MM.1S (cell line): ENCODE measurements at regions not wholly inside any gene's neighbourhood (a gene's known extent, or its start where the extent isn't known, plus 50 kb on each side); places are given as distances from the start of the nearest gene placed in this dataset.

ENCODE experiments used
- DNase-seq: peaks from one replicate; pipeline ENCODE4 v3.0.0-alpha.2; 2015
- H2AFZ ChIP-seq: fragments of 300-600 bp; sonication (generic); 2 replicates; pipeline ENCODE4 v1.6.0; 2016; ENCODE audit warnings: antibody characterized with exemption, low read length
- H3F3A ChIP-seq: fragments of 300-600 bp; sonication (generic); 2 replicates; pipeline ENCODE4 v1.6.1; 2016; ENCODE audit warnings: mild to moderate bottlenecking, antibody characterized with exemption, low read length, moderate library complexity, mixed read lengths; ENCODE audit not compliant: insufficient read depth
- H3K27ac ChIP-seq: fragments of 300-600 bp; sonication (generic); 2 replicates; pipeline ENCODE4 v1.5.1; 2016; ENCODE audit warnings: mild to moderate bottlenecking, low read length
- H3K27me3 ChIP-seq: fragments of 300-600 bp; sonication (generic); replicated peaks from 2 replicates; pipeline ENCODE4 v1.6.0; 2016; ENCODE audit warnings: low read length; ENCODE audit not compliant: insufficient read depth
- H3K36me3 ChIP-seq: fragments of 300-600 bp; sonication (generic); replicated peaks from 2 replicates; pipeline ENCODE4 v1.6.1; 2016; ENCODE audit warnings: mild to moderate bottlenecking, low read length, mixed read lengths; ENCODE audit not compliant: insufficient read depth
- H3K4me1 ChIP-seq: fragments of 300-600 bp; sonication (generic); 2 replicates; pipeline ENCODE4 v1.6.1; 2016; ENCODE audit warnings: low read length, mixed read lengths
- H3K4me2 ChIP-seq: fragments of 300-600 bp; sonication (generic); 2 replicates; pipeline ENCODE4 v1.6.0; 2016; ENCODE audit warnings: low read depth, low read length
- H3K4me3 ChIP-seq: fragments of 300-600 bp; sonication (generic); 2 replicates; pipeline ENCODE4 v1.5.1; 2016; ENCODE audit warnings: low read length, mixed read lengths
- H3K79me2 ChIP-seq: fragments of 300-600 bp; sonication (generic); 2 replicates; pipeline ENCODE4 v1.6.1; 2016; ENCODE audit warnings: mixed run types, low read length, mixed read lengths
- H3K9ac ChIP-seq: fragments of 300-600 bp; sonication (generic); 2 replicates; pipeline ENCODE4 v1.6.1; 2016; ENCODE audit warnings: low read length, mixed read lengths
- H3K9me2 ChIP-seq: fragments of 300-600 bp; sonication (generic); replicated peaks from 2 replicates; pipeline ENCODE4 v1.6.1; 2016; ENCODE audit warnings: mild to moderate bottlenecking, low read length, mixed read lengths; ENCODE audit not compliant: insufficient read depth
- H3K9me3 ChIP-seq: fragments of 300-600 bp; sonication (generic); replicated peaks from 2 replicates; pipeline ENCODE4 v1.6.1; 2016; ENCODE audit warnings: mild to moderate bottlenecking, low read length, mixed read lengths; ENCODE audit not compliant: insufficient read depth
- H4K20me1 ChIP-seq: fragments of 300-600 bp; sonication (generic); 2 replicates; pipeline ENCODE4 v1.6.1; 2016; ENCODE audit warnings: mild to moderate bottlenecking, low read length, moderate library complexity, mixed read lengths; ENCODE audit not compliant: insufficient read depth
- CTCF ChIP-seq: fragments of 300-600 bp; sonication (generic); IDR thresholded peaks from 2 replicates; pipeline ENCODE4 v1.5.1; 2016; ENCODE audit warnings: antibody characterized with exemption, low read length, mixed read lengths
- EZH2 ChIP-seq: fragments of 300-600 bp; sonication (generic); optimal IDR thresholded peaks from 2 replicates; pipeline ENCODE3; 2017; ENCODE audit warnings: low read depth, mild to moderate bottlenecking, antibody characterized with exemption, low read length, mixed read lengths
- EZH2phosphoT487 ChIP-seq: fragments of 300-600 bp; sonication (generic); IDR thresholded peaks from 2 replicates; pipeline ENCODE4 v1.6.1; 2018; ENCODE audit warnings: antibody characterized with exemption, low read length

- Histone ChIP-seq H3K36me3 (no peaks in the 10 kb centered on the region), H2AFZ (no peak overlapping the region), H3K27ac (no peak overlapping the region), H3K9ac (no peak overlapping the region), H3K79me2 (no peaks in the 10 kb centered on the region), H3K27me3 (no peaks in the 10 kb centered on the region), H3K9me2 (no peaks in the 10 kb centered on the region; the same call in 1 of the 2 replicates), H3F3A (no peaks in the 10 kb centered on the region), H3K9me3 (no peaks in the 10 kb centered on the region), H3K4me2 (no peak overlapping the region), H3K4me1 (no peaks in the 10 kb centered on the region), H3K4me3 (no peak overlapping the region), H4K20me1 (no peaks in the 10 kb centered on the region)
- TF ChIP-seq CTCF (no peak), EZH2 (no peak), EZH2phosphoT487 (no peak)
- no peak for DNase-seq
Observed at GRCh38 chr2:221229099-221229498, 343.0 kb downstream of the EPHA4 start.

GRCh38 chr2:221231511-221231910, 340.6 kb downstream of the EPHA4 start:
- H4K20me1 ChIP-seq, result no peaks in the 10 kb centered on the region
- no peaks in the 10 kb centered on the region; the same call in 1 of the 2 replicates for H3K9me2 ChIP-seq
- no peak overlapping the region for H3K27ac ChIP-seq
- no peak overlapping the region for H3K4me3 ChIP-seq
- H3K27me3 ChIP-seq, result no peaks in the 10 kb centered on the region
- no peaks in the 10 kb centered on the region for H3K79me2 ChIP-seq
- H2AFZ ChIP-seq, result no peak overlapping the region
- H3K4me1 ChIP-seq, result no peaks in the 10 kb centered on the region
- no peaks in the 10 kb centered on the region for H3K36me3 ChIP-seq
- DNase-seq, result no peak
- TF ChIP-seq EZH2 (no peak), EZH2phosphoT487 (no peak), CTCF (no peak)
- H3K9ac ChIP-seq, result no peak overlapping the region
- no peaks in the 10 kb centered on the region for H3K9me3 ChIP-seq
- no peaks in the 10 kb centered on the region for H3F3A ChIP-seq
- H3K4me2 ChIP-seq, result no peak overlapping the region

- no peaks in the 10 kb centered on the region for H3K4me1 ChIP-seq
- TF ChIP-seq EZH2phosphoT487 (no peak), EZH2 (no peak), CTCF (no peak)
- no peak overlapping the region for H3K4me2 ChIP-seq
- no peaks in the 10 kb centered on the region for H3K79me2 ChIP-seq
- H3K9me3 ChIP-seq, result no peaks in the 10 kb centered on the region
- H2AFZ ChIP-seq, result no peak overlapping the region
- no peaks in the 10 kb centered on the region for H3K36me3 ChIP-seq
- no peaks in the 10 kb centered on the region for H4K20me1 ChIP-seq
- H3K9ac ChIP-seq, result no peak overlapping the region
- H3K9me2 ChIP-seq, result no peaks in the 10 kb centered on the region
- no peak overlapping the region for H3K4me3 ChIP-seq
- no peaks in the 10 kb centered on the region for H3F3A ChIP-seq
- no peak for DNase-seq
- H3K27me3 ChIP-seq, result no peaks in the 10 kb centered on the region
- H3K27ac ChIP-seq, result no peak overlapping the region
Observed at GRCh38 chr2:221235941-221236340, 336.2 kb downstream of the EPHA4 start.
